ENCODE measurements at regions not wholly inside any gene's neighbourhood (a gene's known extent, or its start where the extent isn't known, plus 50 kb on each side); places are given as distances from the start of the nearest gene placed in this dataset.

GRCh38 chr2:136062066-136062837, 55.7 kb downstream of the CXCR4 start:
- no peak for DNase-seq

GRCh38 chr2:136060416-136060815, 57.5 kb downstream of the CXCR4 start:
- no peak for DNase-seq

- no peak for DNase-seq
Measured at GRCh38 chr2:136059036-136059472, 58.9 kb downstream of the CXCR4 start.

- DNase-seq = no peak
Measured at GRCh38 chr2:136058262-136058661, 59.7 kb downstream of the CXCR4 start.

- no peak for DNase-seq
Measured at GRCh38 chr2:136057802-136058140, 60.2 kb downstream of the CXCR4 start.

GRCh38 chr2:136057023-136057801, 60.7 kb downstream of the CXCR4 start:
- peak; percentile 20 for DNase-seq

- no peak for DNase-seq
Measured at GRCh38 chr2:136055929-136056688, 61.8 kb downstream of the CXCR4 start.

GRCh38 chr2:136054856-136055255, 63.1 kb downstream of the CXCR4 start:
- no peak for DNase-seq

GRCh38 chr2:136052369-136053362, 65.3 kb downstream of the CXCR4 start:
- DNase-seq = no peak

- no peak for DNase-seq
Measured at GRCh38 chr2:136051725-136052048, 66.3 kb upstream of the DARS1 start.

- no peak for DNase-seq
Measured at GRCh38 chr2:136051001-136051724, 65.7 kb upstream of the DARS1 start.

GRCh38 chr2:136049991-136050920, 64.8 kb upstream of the DARS1 start:
- no peak for DNase-seq

- no peak for DNase-seq
Measured at GRCh38 chr2:136049011-136049742, 63.8 kb upstream of the DARS1 start.

GRCh38 chr2:136045835-136046570, 60.6 kb upstream of the DARS1 start:
- DNase-seq = no peak

- DNase-seq = no peak
Measured at GRCh38 chr2:136045344-136045743, 59.9 kb upstream of the DARS1 start.
